HEK293 (cell line): ENCODE measurements at regions not wholly inside any gene's neighbourhood (a gene's known extent, or its start where the extent isn't known, plus 50 kb on each side); places are given as distances from the start of the nearest gene placed in this dataset.

Experiments used
- CTCF ChIA-PET: fragments of 350-600 bp; formaldehyde crosslinking; extraction: SDS; loops from one replicate; lab custom pipeline; 2021; ENCODE audit warnings: antibody characterized with exemption; lab: Yijun Ruan, JAX
- POLR2A ChIA-PET: fragments of 300-600 bp; formaldehyde crosslinking; extraction: SDS; loops from one replicate; lab custom pipeline; 2020; ENCODE audit warnings: antibody characterized with exemption, inconsistent platforms; lab: Yijun Ruan, JAX
- H3K27ac ChIP-seq: fragments of 200-500 bp; sonication (Bioruptor generic); 2 replicates; pipeline ENCODE4 v1.5.1; 2014; ENCODE audit warnings: low read depth, low read length, control low read depth, inconsistent platforms; ENCODE audit errors: extremely low read depth
- H3K36me3 ChIP-seq, 2 experiments: fragments of 200-500 bp in 1 of 2; sonication (Bioruptor generic) in 1 of 2; 1 replicate in 1 of 2; 2 replicates in 1 of 2; pipeline ENCODE4 v1.5.1; 2014 to 2017; ENCODE audit warnings: inconsistent platforms in 2 of 2, low read length in 2 of 2; ENCODE audit not compliant: control insufficient read depth in 2 of 2, insufficient read depth in 1 of 2
- H3K4me1 ChIP-seq: fragments of 200-500 bp; sonication (Bioruptor generic); 2 replicates; pipeline ENCODE4 v1.5.1; 2014; ENCODE audit warnings: mild to moderate bottlenecking, low read length, inconsistent platforms; ENCODE audit not compliant: control insufficient read depth, insufficient read depth
- H3K4me3 ChIP-seq: 2 replicates; pipeline ENCODE4 v1.5.1; 2011; ENCODE audit warnings: low read depth, mild to moderate bottlenecking, control low read depth, low read length, moderate library complexity
- H3K9me3 ChIP-seq: fragments of 200-500 bp; sonication (Bioruptor generic); 2 replicates; pipeline ENCODE4 v1.5.1; 2014; ENCODE audit warnings: low read depth, low read length, inconsistent platforms; ENCODE audit not compliant: control insufficient read depth, insufficient read depth
- AEBP2 ChIP-seq: fragments of 450-650 bp; formaldehyde crosslinking; IDR thresholded peaks from 2 replicates; pipeline ENCODE4 v1.5.1; 2016; ENCODE audit warnings: missing biosample characterization, missing genetic modification characterization, borderline replicate concordance
- ATF2 ChIP-seq: fragments of 450-650 bp; formaldehyde crosslinking; IDR thresholded peaks from 2 replicates; pipeline ENCODE4 v1.5.1; 2016; ENCODE audit warnings: missing biosample characterization, missing genetic modification characterization, low read depth
- KLF1 ChIP-seq: fragments of 450-650 bp; formaldehyde crosslinking; IDR thresholded peaks from 2 replicates; pipeline ENCODE4 v1.5.1; 2016; ENCODE audit warnings: missing biosample characterization, missing genetic modification characterization
- OSR2 ChIP-seq: fragments of 450-650 bp; formaldehyde crosslinking; IDR thresholded peaks from 2 replicates; pipeline ENCODE4 v1.5.1; 2016; ENCODE audit warnings: missing biosample characterization, missing genetic modification characterization
- PRDM6 ChIP-seq: fragments of 450-650 bp; formaldehyde crosslinking; IDR thresholded peaks from 2 replicates; pipeline ENCODE4 v1.5.1; 2017; ENCODE audit warnings: missing biosample characterization, missing genetic modification characterization
- TSHZ1 ChIP-seq: fragments of 450-650 bp; formaldehyde crosslinking; IDR thresholded peaks from 2 replicates; pipeline ENCODE4 v1.5.1; 2016; ENCODE audit warnings: missing biosample characterization, missing genetic modification characterization, borderline replicate concordance
- ZIC2 ChIP-seq: fragments of 450-650 bp; formaldehyde crosslinking; IDR thresholded peaks from 2 replicates; pipeline ENCODE4 v1.5.1; 2016; ENCODE audit warnings: missing biosample characterization, missing genetic modification characterization
- ZNF175 ChIP-seq: fragments of 450-650 bp; formaldehyde crosslinking; IDR thresholded peaks from 2 replicates; pipeline ENCODE4 v1.5.1; 2016; ENCODE audit warnings: missing biosample characterization, missing genetic modification characterization
- ZNF221 ChIP-seq: fragments of 450-650 bp; formaldehyde crosslinking; IDR thresholded peaks from 2 replicates; pipeline ENCODE4 v1.5.1; 2017; ENCODE audit warnings: missing biosample characterization, missing genetic modification characterization, borderline replicate concordance
- ZNF248 ChIP-seq: fragments of 450-650 bp; formaldehyde crosslinking; IDR thresholded peaks from 2 replicates; pipeline ENCODE4 v1.5.1; 2017; ENCODE audit warnings: missing biosample characterization, missing genetic modification characterization
- ZNF37A ChIP-seq: fragments of 450-650 bp; IDR thresholded peaks from 2 replicates; pipeline ENCODE4 v1.5.1; 2018; ENCODE audit warnings: missing biosample characterization, missing genetic modification characterization
- ZNF398 ChIP-seq: fragments of 450-650 bp; formaldehyde crosslinking; IDR thresholded peaks from 2 replicates; pipeline ENCODE4 v1.5.1; 2017; ENCODE audit warnings: missing biosample characterization, missing genetic modification characterization
- ZNF530 ChIP-seq: fragments of 450-650 bp; formaldehyde crosslinking; IDR thresholded peaks from 2 replicates; pipeline ENCODE4 v1.5.1; 2016; ENCODE audit warnings: low read depth, missing biosample characterization, missing genetic modification characterization
- ZNF555 ChIP-seq: fragments of 450-650 bp; formaldehyde crosslinking; conservative IDR thresholded peaks from 2 replicates; pipeline ENCODE4 v1.5.1; 2017; ENCODE audit warnings: missing biosample characterization, mild to moderate bottlenecking, missing genetic modification characterization, inconsistent platforms
- ZNF585B ChIP-seq: fragments of 450-650 bp; formaldehyde crosslinking; IDR thresholded peaks from 2 replicates; pipeline ENCODE4 v1.5.1; 2016; ENCODE audit warnings: missing biosample characterization, missing genetic modification characterization
- ZNF600 ChIP-seq: fragments of 450-650 bp; formaldehyde crosslinking; IDR thresholded peaks from 2 replicates; pipeline ENCODE4 v1.5.1; 2016; ENCODE audit warnings: missing biosample characterization, missing genetic modification characterization
- ZNF621 ChIP-seq: fragments of 450-650 bp; formaldehyde crosslinking; IDR thresholded peaks from 2 replicates; pipeline ENCODE4 v1.5.1; 2017; ENCODE audit warnings: missing biosample characterization, missing genetic modification characterization
- ZNF639 ChIP-seq: fragments of 450-650 bp; formaldehyde crosslinking; IDR thresholded peaks from 2 replicates; pipeline ENCODE4 v1.5.1; 2016; ENCODE audit warnings: missing biosample characterization, missing genetic modification characterization
- ZNF654 ChIP-seq: fragments of 450-650 bp; formaldehyde crosslinking; IDR thresholded peaks from 2 replicates; pipeline ENCODE4 v1.5.1; 2016; ENCODE audit warnings: low read depth, missing biosample characterization, missing genetic modification characterization
- ZNF670 ChIP-seq: fragments of 450-650 bp; formaldehyde crosslinking; IDR thresholded peaks from 2 replicates; pipeline ENCODE4 v1.5.1; 2016; ENCODE audit warnings: missing biosample characterization, missing genetic modification characterization, low read depth
- ZNF677 ChIP-seq: fragments of 450-650 bp; IDR thresholded peaks from 2 replicates; pipeline ENCODE4 v1.5.0; 2018; ENCODE audit warnings: missing biosample characterization, mild to moderate bottlenecking, missing genetic modification characterization, moderate library complexity
- ZNF701 ChIP-seq: fragments of 450-650 bp; formaldehyde crosslinking; IDR thresholded peaks from 2 replicates; pipeline ENCODE4 v1.5.1; 2016; ENCODE audit warnings: missing biosample characterization, missing genetic modification characterization
- ZNF704 ChIP-seq: fragments of 450-650 bp; formaldehyde crosslinking; IDR thresholded peaks from 2 replicates; pipeline ENCODE4 v1.5.1; 2016; ENCODE audit warnings: missing biosample characterization, missing genetic modification characterization

- H3K4me3 ChIP-seq, result no peak overlapping the region
- POLR2A ChIA-PET, result no interaction called here
- no peak for TF ChIP-seq ZNF398 (tag by site-specific recombination)
- no peak for TF ChIP-seq ZNF248
- TF ChIP-seq ZNF701 (tag by site-specific recombination), result no peak
- TF ChIP-seq ZNF654 (tag by site-specific recombination), result no peak
- no peak for TF ChIP-seq TSHZ1
- TF ChIP-seq ZNF37A, result no peak
- TF ChIP-seq ZNF555, result no peak
- no peak for TF ChIP-seq ZNF639 (tag by site-specific recombination)
- no peak for TF ChIP-seq ZNF704 (tag by site-specific recombination)
- TF ChIP-seq ZNF677 (tag by site-specific recombination), result no peak
- TF ChIP-seq ZNF585B, result no peak
- TF ChIP-seq ZNF621 (tag by site-specific recombination), result no peak
- no peak for TF ChIP-seq ZNF600 (tag by site-specific recombination)
- TF ChIP-seq ZNF670 (tag by site-specific recombination), result no peak
- TF ChIP-seq ATF2 (tag by site-specific recombination), result no peak
- no peak for TF ChIP-seq KLF1 (tag by site-specific recombination)
- TF ChIP-seq, all 188 proteins: peak for 0
- CTCF ChIA-PET, result no interaction called here
- Histone ChIP-seq H3K9me3 (no peaks in the 10 kb centered on the region), H3K36me3 (no peaks in the 10 kb centered on the region), H3K27ac (no peak overlapping the region), H3K4me1 (no peaks in the 10 kb centered on the region)
Measured at GRCh38 chr2:224209555-224210285, 170.6 kb upstream of the SERPINE2 start.

- CTCF ChIA-PET, result no interaction called here
- H3K4me1 ChIP-seq, result no peaks in the 10 kb centered on the region
- POLR2A ChIA-PET, result no interaction called here
- no peak for TF ChIP-seq ZNF175
- no peak for TF ChIP-seq ZNF221 (tag by site-specific recombination)
- TF ChIP-seq PRDM6 (tag by site-specific recombination), result no peak
- no peak for TF ChIP-seq ZNF530 (tag by site-specific recombination)
- no peak for TF ChIP-seq AEBP2 (tag by site-specific recombination)
- TF ChIP-seq OSR2, result no peak
- no peak for TF ChIP-seq ZIC2
Measured at GRCh38 chr2:224208443-224208842, 169.4 kb upstream of the SERPINE2 start.

More at GRCh38 chr2:224208443-224208842, 169.4 kb upstream of the SERPINE2 start:
- H3K4me3 ChIP-seq, result no peak overlapping the region
- no peak overlapping the region for H3K27ac ChIP-seq
- no peaks in the 10 kb centered on the region for H3K9me3 ChIP-seq
- no peaks in the 10 kb centered on the region for H3K36me3 ChIP-seq
